ENCODE measurements at regions not wholly inside any gene's neighbourhood (a gene's known extent, or its start where the extent isn't known, plus 50 kb on each side); places are given as distances from the start of the nearest gene placed in this dataset.
"Not testable (repeated sequence)": the region's sequence is repeated elsewhere in the genome, so short reads cannot be mapped to it uniquely, and the experiment has no call there.

DNA sequence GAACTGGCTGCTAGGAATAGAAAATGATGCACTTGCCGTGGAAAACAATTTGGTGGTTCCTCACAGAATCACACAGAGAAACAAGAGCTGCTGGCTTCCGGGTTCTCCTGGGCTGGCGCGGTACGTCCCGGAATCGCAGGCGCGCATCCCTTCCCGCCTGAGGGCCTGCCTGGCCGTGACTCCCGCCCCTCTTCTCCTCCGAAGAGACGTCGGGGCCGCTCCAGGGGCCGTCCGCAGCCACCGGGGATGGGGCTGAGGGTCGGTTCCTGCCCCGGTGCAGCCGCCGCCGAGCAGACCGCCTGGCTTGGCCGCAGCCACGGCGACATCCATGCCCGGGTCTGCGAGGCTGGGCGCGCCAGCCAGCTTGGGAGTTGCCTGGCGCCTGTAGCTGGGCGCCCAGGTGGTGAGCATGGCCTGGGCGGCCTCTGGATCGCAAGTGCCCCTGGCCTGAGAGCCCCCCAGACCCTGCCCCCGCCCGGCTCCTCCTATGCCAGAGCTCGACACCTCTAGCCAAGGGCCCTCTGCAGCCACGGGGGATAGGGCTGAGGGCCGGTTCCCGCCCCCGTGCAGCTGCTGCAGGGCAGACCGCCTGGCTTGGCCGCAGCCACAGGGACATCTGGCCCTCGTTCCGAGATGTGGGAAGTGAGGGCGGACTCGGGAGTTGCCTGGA is 83.9 kb upstream of the ZNG1F start:
- TF ChIP-seq, protein P1, sequence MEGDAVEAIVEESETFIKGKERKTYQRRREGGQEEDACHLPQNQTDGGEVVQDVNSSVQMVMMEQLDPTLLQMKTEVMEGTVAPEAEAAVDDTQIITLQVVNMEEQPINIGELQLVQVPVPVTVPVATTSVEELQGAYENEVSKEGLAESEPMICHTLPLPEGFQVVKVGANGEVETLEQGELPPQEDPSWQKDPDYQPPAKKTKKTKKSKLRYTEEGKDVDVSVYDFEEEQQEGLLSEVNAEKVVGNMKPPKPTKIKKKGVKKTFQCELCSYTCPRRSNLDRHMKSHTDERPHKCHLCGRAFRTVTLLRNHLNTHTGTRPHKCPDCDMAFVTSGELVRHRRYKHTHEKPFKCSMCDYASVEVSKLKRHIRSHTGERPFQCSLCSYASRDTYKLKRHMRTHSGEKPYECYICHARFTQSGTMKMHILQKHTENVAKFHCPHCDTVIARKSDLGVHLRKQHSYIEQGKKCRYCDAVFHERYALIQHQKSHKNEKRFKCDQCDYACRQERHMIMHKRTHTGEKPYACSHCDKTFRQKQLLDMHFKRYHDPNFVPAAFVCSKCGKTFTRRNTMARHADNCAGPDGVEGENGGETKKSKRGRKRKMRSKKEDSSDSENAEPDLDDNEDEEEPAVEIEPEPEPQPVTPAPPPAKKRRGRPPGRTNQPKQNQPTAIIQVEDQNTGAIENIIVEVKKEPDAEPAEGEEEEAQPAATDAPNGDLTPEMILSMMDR (IDR thresholded peaks at IDR 0.05) = not testable (repeated sequence)
- not testable (repeated sequence) for TF ChIP-seq POLR2A (IDR thresholded peaks at IDR 0.05)
